ENCODE measurements at regions not wholly inside any gene's neighbourhood (a gene's known extent, or its start where the extent isn't known, plus 50 kb on each side); places are given as distances from the start of the nearest gene placed in this dataset.
"Not testable (repeated sequence)": the region's sequence is repeated elsewhere in the genome, so short reads cannot be mapped to it uniquely, and the experiment has no call there.

DNA sequence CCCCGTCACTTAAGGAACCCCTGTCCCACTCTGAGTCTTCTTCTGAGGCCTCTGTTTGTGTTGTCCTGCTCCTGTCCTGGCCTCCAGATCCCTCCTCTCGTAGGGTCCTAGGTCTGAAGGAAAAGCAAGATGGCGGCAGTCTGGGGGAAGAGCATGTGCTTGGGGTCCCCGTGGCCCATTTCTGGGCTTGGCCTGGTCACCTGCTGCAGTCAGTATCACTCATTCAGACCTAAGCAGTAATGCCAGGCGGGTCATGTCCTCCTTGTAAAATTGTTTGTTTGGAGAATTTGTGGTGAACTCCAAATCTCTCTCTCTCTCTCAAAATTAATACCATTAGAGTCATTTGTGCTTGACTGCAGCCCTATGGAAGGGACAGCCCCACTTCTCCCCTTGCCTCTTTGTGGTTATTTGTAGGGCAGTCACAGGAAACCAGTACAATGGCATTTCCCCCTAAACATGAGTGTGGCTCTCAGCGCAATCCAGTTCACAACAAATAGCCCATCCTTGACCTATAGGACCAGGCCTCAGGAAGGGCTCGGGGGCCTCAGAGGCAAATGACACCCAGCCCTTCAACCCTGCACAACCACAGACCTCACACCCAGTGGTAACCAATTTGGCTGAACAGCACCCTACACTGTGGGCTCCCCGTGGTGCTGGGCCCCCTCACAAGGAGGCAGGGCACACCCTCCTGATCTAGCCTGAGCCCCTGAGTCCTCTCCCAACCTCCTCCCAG is 173.5 kb downstream of the OR4M2 start:
- DNase-seq (ENCODE audit: low read depth, low spot score), result no peak
- ChIA-PET CTCF (no interaction called here), POLR2A (no interaction called here), RAD21 (ENCODE audit: low non-redundant PET in 1 of 2, low total read pairs in 2 of 2, uncharacterized antibody in 2 of 2, unreplicated experiment in 2 of 2) (no interaction called here)
- Histone ChIP-seq H3K9me3 (ENCODE audit: control insufficient read depth in 1 of 2, insufficient read depth in 1 of 2, low read depth in 1 of 2, low read length in 2 of 2) (peaks cover 20 to 57% of the 10 kb centered on the region in 2 experiments; a peak in 2 of 4 replicates), H3K4me1 (ENCODE audit: control insufficient read depth in 1 of 2, insufficient read depth in 2 of 2, low read length in 2 of 2) (no peaks in the 10 kb centered on the region), H3K27ac (ENCODE audit: low read depth, low read length) (no peak overlapping the region), H3K4me2 (ENCODE audit: low read length) (no peak overlapping the region), H3K9me2 (ENCODE audit: insufficient read depth) (no peaks in the 10 kb centered on the region), H3K9ac (ENCODE audit: low read length) (no peak overlapping the region), H3K79me2 (ENCODE audit: insufficient read depth, low read length) (no peaks in the 10 kb centered on the region), H3K4me3 (replicated peaks in 1 of 2; ENCODE audit: low read depth in 1 of 2, low read length in 2 of 2) (no peak overlapping the region), H4K20me1 (ENCODE audit: insufficient read depth) (no peaks in the 10 kb centered on the region), H3K27me3 (ENCODE audit: insufficient read depth, low read length) (no peaks in the 10 kb centered on the region), H3K36me3 (ENCODE audit: control insufficient read depth in 1 of 2, insufficient read depth in 2 of 2, low read length in 2 of 2) (no peaks in the 10 kb centered on the region), H2AFZ (ENCODE audit: low read depth, low read length, poor library complexity, severe bottlenecking) (no peak overlapping the region)
- ATAC-seq, result no peak
- intact Hi-C loops (cut with micrococcal nuclease), result no loop called here
- no peak for TF ChIP-seq FOSL1 (IDR thresholded peaks at IDR 0.05; ENCODE audit: low read depth)
- TF ChIP-seq, protein P1, sequence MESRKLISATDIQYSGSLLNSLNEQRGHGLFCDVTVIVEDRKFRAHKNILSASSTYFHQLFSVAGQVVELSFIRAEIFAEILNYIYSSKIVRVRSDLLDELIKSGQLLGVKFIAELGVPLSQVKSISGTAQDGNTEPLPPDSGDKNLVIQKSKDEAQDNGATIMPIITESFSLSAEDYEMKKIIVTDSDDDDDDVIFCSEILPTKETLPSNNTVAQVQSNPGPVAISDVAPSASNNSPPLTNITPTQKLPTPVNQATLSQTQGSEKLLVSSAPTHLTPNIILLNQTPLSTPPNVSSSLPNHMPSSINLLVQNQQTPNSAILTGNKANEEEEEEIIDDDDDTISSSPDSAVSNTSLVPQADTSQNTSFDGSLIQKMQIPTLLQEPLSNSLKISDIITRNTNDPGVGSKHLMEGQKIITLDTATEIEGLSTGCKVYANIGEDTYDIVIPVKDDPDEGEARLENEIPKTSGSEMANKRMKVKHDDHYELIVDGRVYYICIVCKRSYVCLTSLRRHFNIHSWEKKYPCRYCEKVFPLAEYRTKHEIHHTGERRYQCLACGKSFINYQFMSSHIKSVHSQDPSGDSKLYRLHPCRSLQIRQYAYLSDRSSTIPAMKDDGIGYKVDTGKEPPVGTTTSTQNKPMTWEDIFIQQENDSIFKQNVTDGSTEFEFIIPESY (IDR thresholded peaks at IDR 0.05; ENCODE audit: extremely low read depth, insufficient replicate concordance, low read length), result no peak
- TF ChIP-seq TCF7L2 (IDR thresholded peaks at IDR 0.05; ENCODE audit: borderline replicate concordance, extremely low read depth, insufficient read depth, insufficient read length), result no peak
- TF ChIP-seq ZNF274 (IDR thresholded peaks at IDR 0.05; ENCODE audit: low read depth, low read length), result no peak
- TF ChIP-seq JUND (IDR thresholded peaks at IDR 0.05), result no peak
- no peak for TF ChIP-seq SIN3A (IDR thresholded peaks at IDR 0.05; ENCODE audit: low read depth)
- TF ChIP-seq, protein P2, sequence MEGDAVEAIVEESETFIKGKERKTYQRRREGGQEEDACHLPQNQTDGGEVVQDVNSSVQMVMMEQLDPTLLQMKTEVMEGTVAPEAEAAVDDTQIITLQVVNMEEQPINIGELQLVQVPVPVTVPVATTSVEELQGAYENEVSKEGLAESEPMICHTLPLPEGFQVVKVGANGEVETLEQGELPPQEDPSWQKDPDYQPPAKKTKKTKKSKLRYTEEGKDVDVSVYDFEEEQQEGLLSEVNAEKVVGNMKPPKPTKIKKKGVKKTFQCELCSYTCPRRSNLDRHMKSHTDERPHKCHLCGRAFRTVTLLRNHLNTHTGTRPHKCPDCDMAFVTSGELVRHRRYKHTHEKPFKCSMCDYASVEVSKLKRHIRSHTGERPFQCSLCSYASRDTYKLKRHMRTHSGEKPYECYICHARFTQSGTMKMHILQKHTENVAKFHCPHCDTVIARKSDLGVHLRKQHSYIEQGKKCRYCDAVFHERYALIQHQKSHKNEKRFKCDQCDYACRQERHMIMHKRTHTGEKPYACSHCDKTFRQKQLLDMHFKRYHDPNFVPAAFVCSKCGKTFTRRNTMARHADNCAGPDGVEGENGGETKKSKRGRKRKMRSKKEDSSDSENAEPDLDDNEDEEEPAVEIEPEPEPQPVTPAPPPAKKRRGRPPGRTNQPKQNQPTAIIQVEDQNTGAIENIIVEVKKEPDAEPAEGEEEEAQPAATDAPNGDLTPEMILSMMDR (IDR thresholded peaks at IDR 0.05 in 2 of 3, conservative IDR thresholded peaks at IDR 0.05 in 1 of 3; ENCODE audit: borderline replicate concordance in 1 of 3, insufficient read depth in 1 of 3, low read depth in 2 of 3, low read length in 2 of 3), result no peak
- no peak for TF ChIP-seq POLR2A (IDR thresholded peaks at IDR 0.05; ENCODE audit: borderline replicate concordance, extremely low read depth, insufficient read depth, insufficient read length)
- TF ChIP-seq, protein P3, sequence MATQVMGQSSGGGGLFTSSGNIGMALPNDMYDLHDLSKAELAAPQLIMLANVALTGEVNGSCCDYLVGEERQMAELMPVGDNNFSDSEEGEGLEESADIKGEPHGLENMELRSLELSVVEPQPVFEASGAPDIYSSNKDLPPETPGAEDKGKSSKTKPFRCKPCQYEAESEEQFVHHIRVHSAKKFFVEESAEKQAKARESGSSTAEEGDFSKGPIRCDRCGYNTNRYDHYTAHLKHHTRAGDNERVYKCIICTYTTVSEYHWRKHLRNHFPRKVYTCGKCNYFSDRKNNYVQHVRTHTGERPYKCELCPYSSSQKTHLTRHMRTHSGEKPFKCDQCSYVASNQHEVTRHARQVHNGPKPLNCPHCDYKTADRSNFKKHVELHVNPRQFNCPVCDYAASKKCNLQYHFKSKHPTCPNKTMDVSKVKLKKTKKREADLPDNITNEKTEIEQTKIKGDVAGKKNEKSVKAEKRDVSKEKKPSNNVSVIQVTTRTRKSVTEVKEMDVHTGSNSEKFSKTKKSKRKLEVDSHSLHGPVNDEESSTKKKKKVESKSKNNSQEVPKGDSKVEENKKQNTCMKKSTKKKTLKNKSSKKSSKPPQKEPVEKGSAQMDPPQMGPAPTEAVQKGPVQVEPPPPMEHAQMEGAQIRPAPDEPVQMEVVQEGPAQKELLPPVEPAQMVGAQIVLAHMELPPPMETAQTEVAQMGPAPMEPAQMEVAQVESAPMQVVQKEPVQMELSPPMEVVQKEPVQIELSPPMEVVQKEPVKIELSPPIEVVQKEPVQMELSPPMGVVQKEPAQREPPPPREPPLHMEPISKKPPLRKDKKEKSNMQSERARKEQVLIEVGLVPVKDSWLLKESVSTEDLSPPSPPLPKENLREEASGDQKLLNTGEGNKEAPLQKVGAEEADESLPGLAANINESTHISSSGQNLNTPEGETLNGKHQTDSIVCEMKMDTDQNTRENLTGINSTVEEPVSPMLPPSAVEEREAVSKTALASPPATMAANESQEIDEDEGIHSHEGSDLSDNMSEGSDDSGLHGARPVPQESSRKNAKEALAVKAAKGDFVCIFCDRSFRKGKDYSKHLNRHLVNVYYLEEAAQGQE (IDR thresholded peaks at IDR 0.05; ENCODE audit: low read depth), result no peak
- BruUV-seq (replicated peaks), result no TSS peak

DNA sequence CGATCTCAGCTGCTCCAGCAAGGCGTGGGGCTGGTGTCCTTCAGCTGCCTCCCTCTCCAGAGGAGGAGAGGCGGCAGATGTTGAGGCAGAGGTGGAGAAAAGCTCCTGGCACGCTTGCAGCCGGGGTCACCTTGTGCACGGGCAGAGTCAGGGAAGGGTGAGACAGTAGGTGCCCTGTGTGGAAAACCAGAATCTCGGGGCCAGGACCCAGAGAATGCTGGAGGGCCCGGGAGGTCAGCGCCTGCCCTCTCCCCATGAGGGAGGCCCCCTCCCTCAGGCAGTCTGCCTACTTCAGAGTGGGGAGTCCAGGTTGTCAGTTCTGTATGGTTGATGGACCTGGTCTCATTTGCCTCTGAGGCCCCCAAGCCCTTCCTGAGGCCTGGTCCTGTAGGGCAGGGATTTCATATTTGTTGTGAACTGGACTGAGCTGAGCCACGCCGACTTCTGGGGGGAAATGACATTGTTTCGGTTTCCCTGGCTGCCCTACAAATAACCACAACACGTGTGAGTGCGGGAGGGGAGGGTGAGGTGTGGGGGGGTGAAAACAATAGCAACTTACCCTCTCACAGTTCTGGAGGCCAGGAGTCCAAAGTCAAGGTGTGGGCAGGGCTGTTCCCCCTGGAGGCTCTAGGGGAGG is 174.2 kb downstream of the OR4M2 start:
- H2AFZ ChIP-seq (ENCODE audit: low read depth, low read length, poor library complexity, severe bottlenecking); H3K27ac ChIP-seq (ENCODE audit: low read depth, low read length); RAD21 ChIA-PET (ENCODE audit: low non-redundant PET in 1 of 2, low total read pairs in 2 of 2, uncharacterized antibody in 2 of 2, unreplicated experiment in 2 of 2); H3K4me1 ChIP-seq (ENCODE audit: control insufficient read depth in 1 of 2, insufficient read depth in 2 of 2, low read length in 2 of 2); BruUV-seq (replicated peaks); ATAC-seq; H3K79me2 ChIP-seq (ENCODE audit: insufficient read depth, low read length); CTCF ChIA-PET; H3K4me3 ChIP-seq (replicated peaks in 1 of 2; ENCODE audit: low read depth in 1 of 2, low read length in 2 of 2); DNase-seq (ENCODE audit: low read depth, low spot score); H4K20me1 ChIP-seq (ENCODE audit: insufficient read depth); H3K9me2 ChIP-seq (ENCODE audit: insufficient read depth); H3K9ac ChIP-seq (ENCODE audit: low read length); intact Hi-C loops (cut with micrococcal nuclease); H3K4me2 ChIP-seq (ENCODE audit: low read length); H3K36me3 ChIP-seq (ENCODE audit: control insufficient read depth in 1 of 2, insufficient read depth in 2 of 2, low read length in 2 of 2); POLR2A ChIA-PET; H3K27me3 ChIP-seq (ENCODE audit: insufficient read depth, low read length): not testable (repeated sequence)
- peaks cover 20 to 60% of the 10 kb centered on the region in 2 experiments; a peak in 2 of 4 replicates for H3K9me3 ChIP-seq (ENCODE audit: control insufficient read depth in 1 of 2, insufficient read depth in 1 of 2, low read depth in 1 of 2, low read length in 2 of 2)
